ENCODE measurements at regions not wholly inside any gene's neighbourhood (a gene's known extent, or its start where the extent isn't known, plus 50 kb on each side); places are given as distances from the start of the nearest gene placed in this dataset.

- dilution Hi-C loops (cut with MboI; ENCODE audit: extremely low pct_ligation_motif_present, low sequenced_read_pairs) (no loop called here), intact Hi-C loops (cut with micrococcal nuclease) (loop anchor here (5.0 kb wide), 1 partner anchor 101 kb away; no protein-coding TSS in a partner anchor)
- Histone ChIP-seq H3K79me2 (ENCODE audit: control insufficient read depth, insufficient read depth, low read length) (no peaks in the 10 kb centered on the region), H3K4me1 (ENCODE audit: control insufficient read depth, extremely low read depth, insufficient read depth, low read length) (peaks cover 15% of the 10 kb centered on the region), H3K36me3 (ENCODE audit: control insufficient read depth in 2 of 2, extremely low read depth in 1 of 2, insufficient read depth in 2 of 2, low read length in 2 of 2) (no peaks in the 10 kb centered on the region), H3K27ac (ENCODE audit: insufficient read depth, low read depth, low read length) (no peak overlapping the region), H3K9ac (replicated peaks; ENCODE audit: extremely low read depth, insufficient read depth, low read length) (no peak overlapping the region), H3K9me3 (replicated peaks; ENCODE audit: control insufficient read depth, insufficient read depth, low read length) (no peaks in the 10 kb centered on the region), H3K9me1 (replicated peaks; ENCODE audit: control insufficient read depth, extremely low read depth, insufficient read depth, low read length) (no peaks in the 10 kb centered on the region), H2AFZ (ENCODE audit: low read depth, low read length) (no peak overlapping the region), H3K4me3 (replicated peaks in 1 of 3; ENCODE audit: insufficient read depth in 1 of 3, low read depth in 1 of 3, low read length in 3 of 3) (no peak overlapping the region), H3K27me3 (ENCODE audit: control insufficient read depth in 2 of 2, insufficient read depth in 2 of 2, low read length in 2 of 2) (no peaks in the 10 kb centered on the region), H4K20me1 (replicated peaks; ENCODE audit: control insufficient read depth, extremely low read depth, insufficient read depth, low read length) (no peaks in the 10 kb centered on the region), H3K4me2 (ENCODE audit: insufficient read depth, low read length) (no peak overlapping the region)
- no peak for TF ChIP-seq JUN (IDR thresholded peaks at IDR 0.05; ENCODE audit: borderline replicate concordance, insufficient read depth, insufficient read length, low read depth)
- no peak for TF ChIP-seq MAX (IDR thresholded peaks at IDR 0.05; ENCODE audit: insufficient read depth, insufficient read length)
- no peak for TF ChIP-seq GATA2 (IDR thresholded peaks at IDR 0.05; ENCODE audit: insufficient read depth, insufficient read length, low read depth, low read length)
- TF ChIP-seq CTCF (IDR thresholded peaks at IDR 0.05; ENCODE audit: extremely low read depth in 1 of 2, insufficient read depth in 1 of 2, low read depth in 1 of 2, low read length in 2 of 2), result no peak
- TF ChIP-seq POLR2AphosphoS5 (IDR thresholded peaks at IDR 0.05; ENCODE audit: insufficient read depth, low read depth, low read length), result no peak
- no peak for TF ChIP-seq FOS (IDR thresholded peaks at IDR 0.05; ENCODE audit: borderline replicate concordance, insufficient read depth, low read length)
- TF ChIP-seq POLR2A (IDR thresholded peaks at IDR 0.05; ENCODE audit: low read depth, low read length), result no peak
- no peak for TF ChIP-seq EZH2 (IDR thresholded peaks at IDR 0.05; ENCODE audit: borderline replicate concordance, low read depth, low read length, severe bottlenecking)
- TF ChIP-seq MYC (IDR thresholded peaks at IDR 0.05; ENCODE audit: low read depth, low read length), result no peak
- POLR2A ChIA-PET, result no interaction called here
- DNase-seq (ENCODE audit: low read depth, low spot score) (no peak), FAIRE-seq (no peak)
- BruUV-seq (replicated peaks), result no TSS peak
- CTCF ChIA-PET, result no interaction called here
Measured at GRCh38 chr9:91163444-91163772, 198.3 kb downstream of the AUH start.
